Activated T-helper 17 cell treated with anti-CD3 and anti-CD28 coated beads, Interleukin-2, amount 50 U/mL, for 72 hours (primary cell): ENCODE measurements at regions not wholly inside any gene's neighbourhood (a gene's known extent, or its start where the extent isn't known, plus 50 kb on each side); places are given as distances from the start of the nearest gene placed in this dataset.
"Not testable (repeated sequence)": the region's sequence is repeated elsewhere in the genome, so short reads cannot be mapped to it uniquely, and the experiment has no call there.

ENCODE experiments used
- ATAC-seq: fragments of 150-1000 bp; cut with Tn5 transposase; replicated peaks from 2 replicates; pipeline ENCODE4 v1.10.0; 2021; ENCODE audit warnings: mild to moderate bottlenecking, moderate library complexity
- H3K27ac Mint-ChIP-seq: one replicate; pipeline ENCODE4 v1.8.0; 2022; ENCODE audit warnings: mixed read lengths
- H3K27me3 Mint-ChIP-seq: one replicate; pipeline ENCODE4 v1.8.0; 2022; ENCODE audit warnings: mixed read lengths
- H3K36me3 Mint-ChIP-seq: one replicate; pipeline ENCODE4 v1.8.0; 2022; ENCODE audit warnings: low read depth, mild to moderate bottlenecking, mixed read lengths
- H3K4me1 Mint-ChIP-seq: one replicate; pipeline ENCODE4 v1.8.0; 2022; ENCODE audit warnings: mixed read lengths
- H3K4me3 Mint-ChIP-seq: one replicate; pipeline ENCODE4 v1.8.0; 2022; ENCODE audit warnings: mild to moderate bottlenecking, mixed read lengths
- H3K9me3 Mint-ChIP-seq: one replicate; pipeline ENCODE4 v1.8.0; 2022; ENCODE audit warnings: mixed read lengths

DNA sequence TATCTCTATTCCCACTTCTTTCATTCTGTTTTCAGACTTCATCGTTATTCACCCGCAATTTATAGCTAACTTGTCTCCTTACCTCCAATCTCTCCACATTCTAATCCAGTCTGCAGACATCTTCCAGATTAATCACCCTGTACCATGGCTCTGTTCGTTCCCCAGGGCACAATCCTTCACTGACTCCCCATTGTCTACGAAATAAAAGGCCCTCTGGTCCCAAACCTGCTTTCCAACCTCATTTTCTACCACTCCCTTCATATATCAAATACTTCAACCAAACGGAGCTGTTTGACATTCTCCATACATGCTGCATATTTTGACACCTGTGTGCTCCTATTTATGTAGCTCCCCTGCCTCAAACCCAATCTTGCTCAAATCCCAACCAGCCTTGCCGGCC is 1720.6 kb upstream of the WWC1 start:
- Mint-ChIP-seq H3K36me3 (no peaks in the 10 kb centered on the region), H3K4me3 (no peak overlapping the region), H3K9me3 (peaks cover 16% of the 10 kb centered on the region), H3K27ac (no peak overlapping the region), H3K27me3 (no peaks in the 10 kb centered on the region), H3K4me1 (no peaks in the 10 kb centered on the region)
- ATAC-seq, result no peak

DNA sequence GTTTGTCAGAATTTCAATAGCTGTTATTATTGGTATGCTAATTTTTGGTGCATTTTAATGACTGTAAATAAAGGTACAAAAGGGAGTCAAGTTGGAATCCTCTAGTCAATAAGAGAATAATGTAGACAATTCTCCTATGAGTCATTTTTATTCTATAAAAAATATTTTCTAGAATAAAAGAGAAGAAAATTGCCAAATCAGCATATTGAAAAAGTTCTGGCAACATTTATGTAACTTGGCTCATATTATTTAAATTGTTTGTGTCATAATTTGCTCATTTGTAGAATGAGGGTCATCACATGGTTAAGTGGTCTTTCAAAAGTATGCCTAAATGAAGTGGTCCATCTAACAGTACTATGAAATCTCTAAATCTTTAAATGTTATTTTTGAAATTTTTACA is 1719.8 kb upstream of the WWC1 start:
- no peaks in the 10 kb centered on the region for H3K36me3 Mint-ChIP-seq
- ATAC-seq, result no peak
- peaks cover 16% of the 10 kb centered on the region for H3K9me3 Mint-ChIP-seq
- no peak overlapping the region for H3K27ac Mint-ChIP-seq
- H3K27me3 Mint-ChIP-seq, result no peaks in the 10 kb centered on the region
- no peaks in the 10 kb centered on the region for H3K4me1 Mint-ChIP-seq
- no peak overlapping the region for H3K4me3 Mint-ChIP-seq

DNA sequence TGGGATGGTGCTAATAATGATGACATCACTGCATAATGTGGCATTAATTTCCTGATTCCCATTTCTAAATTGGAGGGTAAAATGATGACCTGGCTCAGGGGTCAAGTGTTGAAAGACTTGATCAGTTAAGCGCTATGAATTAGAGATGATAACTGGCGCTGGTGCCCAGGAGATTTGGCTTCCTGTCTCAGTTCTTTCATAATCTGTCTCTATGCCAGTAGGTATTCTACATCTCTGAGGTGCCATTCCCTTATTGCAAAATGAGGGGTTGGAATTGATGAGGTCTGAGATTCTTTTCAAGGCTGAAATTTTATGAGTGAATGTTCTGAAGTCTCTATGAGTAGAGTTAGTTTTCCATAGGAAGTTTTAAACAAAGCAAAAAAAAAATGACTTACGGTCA is 1715.1 kb upstream of the WWC1 start:
- ATAC-seq, result no peak
- Mint-ChIP-seq H3K27ac (no peak overlapping the region), H3K4me1 (no peaks in the 10 kb centered on the region), H3K9me3 (peaks cover 12% of the 10 kb centered on the region), H3K27me3 (no peaks in the 10 kb centered on the region), H3K4me3 (no peak overlapping the region), H3K36me3 (no peaks in the 10 kb centered on the region)

DNA sequence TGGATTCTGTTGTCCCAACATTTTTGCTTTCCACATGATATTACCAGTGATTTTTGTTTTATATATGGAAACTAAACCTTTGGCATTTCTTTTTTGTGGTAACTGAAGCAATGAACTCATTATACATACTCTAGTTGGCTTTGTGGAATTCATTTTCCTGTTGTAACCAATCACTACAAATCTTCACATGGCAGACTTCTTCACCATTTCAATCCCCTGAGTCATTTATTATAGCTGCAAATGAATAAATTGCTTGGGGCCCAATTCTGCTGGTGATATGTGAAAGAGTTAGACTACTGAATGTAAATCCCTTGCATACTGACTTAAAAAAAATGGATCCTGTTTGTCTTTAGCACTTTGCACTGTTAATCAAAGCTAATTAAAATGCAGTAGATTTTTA is 1709.6 kb upstream of the WWC1 start:
- ATAC-seq, result no peak
- no peak overlapping the region for H3K4me3 Mint-ChIP-seq
- H3K27me3 Mint-ChIP-seq, result no peaks in the 10 kb centered on the region
- H3K9me3 Mint-ChIP-seq, result peaks cover 16% of the 10 kb centered on the region
- no peaks in the 10 kb centered on the region for H3K4me1 Mint-ChIP-seq
- no peaks in the 10 kb centered on the region for H3K36me3 Mint-ChIP-seq
- H3K27ac Mint-ChIP-seq, result no peak overlapping the region

DNA sequence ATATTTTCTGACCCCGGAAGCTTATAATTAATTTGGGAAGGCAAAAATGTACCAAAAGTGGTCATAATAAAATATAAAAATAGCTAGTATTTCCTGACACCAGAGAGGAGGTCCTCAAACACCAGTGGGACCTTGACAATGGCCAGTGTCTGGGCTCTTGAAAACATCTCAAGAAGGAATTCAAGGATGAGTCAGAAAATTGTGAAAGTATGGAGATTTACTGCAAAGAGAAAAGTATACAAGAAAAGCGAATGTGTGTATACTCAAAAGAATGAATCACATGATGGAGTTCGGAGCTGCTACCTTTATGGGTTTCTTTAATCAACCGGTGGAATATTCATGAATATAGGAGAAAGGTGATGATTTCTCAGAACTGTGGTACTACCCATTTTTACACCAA is 1709.0 kb upstream of the WWC1 start:
- Mint-ChIP-seq H3K9me3 (peaks cover 17% of the 10 kb centered on the region), H3K4me3 (no peak overlapping the region), H3K36me3 (no peaks in the 10 kb centered on the region), H3K4me1 (no peaks in the 10 kb centered on the region), H3K27me3 (no peaks in the 10 kb centered on the region), H3K27ac (no peak overlapping the region)
- no peak for ATAC-seq

DNA sequence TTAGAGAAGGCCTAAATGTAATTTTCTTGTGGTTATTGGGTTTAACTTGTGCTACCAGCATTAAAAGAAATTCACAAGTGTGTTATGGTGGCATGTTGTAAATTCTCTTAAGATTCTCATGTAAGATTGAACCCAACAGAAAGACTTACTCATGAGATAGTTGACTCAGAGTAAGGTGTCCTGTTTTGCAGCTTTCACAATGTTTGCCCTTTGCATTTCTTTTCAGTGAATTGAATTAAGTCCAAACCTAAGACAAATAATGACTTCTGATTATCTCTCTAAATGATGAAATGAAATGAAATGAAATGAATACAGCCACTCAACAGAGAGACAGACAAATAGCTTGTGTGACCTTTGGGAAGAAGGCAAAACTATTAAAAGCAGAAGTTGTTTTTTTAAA is 1696.9 kb upstream of the WWC1 start:
- no peak for ATAC-seq
- Mint-ChIP-seq H3K27ac (no peak overlapping the region), H3K4me3 (no peak overlapping the region), H3K27me3 (no peaks in the 10 kb centered on the region), H3K4me1 (no peaks in the 10 kb centered on the region), H3K36me3 (no peaks in the 10 kb centered on the region), H3K9me3 (peaks cover 11% of the 10 kb centered on the region)

DNA sequence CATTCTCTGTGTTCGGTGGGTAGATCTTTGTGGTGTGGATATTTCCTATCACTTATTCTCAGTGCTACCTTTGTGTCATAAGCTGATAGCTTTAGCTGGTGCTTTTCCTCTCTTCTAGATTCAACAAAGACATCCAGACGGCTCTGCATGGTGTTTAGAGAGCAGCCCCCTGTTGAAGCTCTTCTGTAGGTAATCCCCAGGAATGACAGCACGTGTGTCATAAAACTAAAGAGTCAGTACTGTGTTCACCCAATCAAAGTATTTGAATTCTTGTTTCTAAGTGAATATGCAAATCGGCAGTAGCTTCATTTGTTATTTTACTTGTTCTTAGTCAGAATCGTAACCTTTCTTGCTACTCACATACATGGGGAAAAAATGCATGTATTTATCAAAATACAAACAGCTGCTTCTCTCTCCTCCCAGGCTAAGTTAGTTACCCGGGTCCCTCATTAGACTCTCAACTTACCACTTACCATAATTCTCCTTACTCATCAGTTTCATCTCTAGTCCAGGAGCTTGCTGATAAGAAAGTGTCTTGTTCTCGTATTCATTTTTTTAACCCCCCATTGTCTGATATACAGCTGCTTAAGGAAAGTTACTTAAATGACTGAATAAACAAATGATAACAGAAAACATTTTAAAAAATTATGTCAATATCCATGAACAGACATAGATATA is 1696.0 kb upstream of the WWC1 start:
- Mint-ChIP-seq H3K27ac (no peak overlapping the region), H3K36me3 (no peaks in the 10 kb centered on the region), H3K4me1 (no peaks in the 10 kb centered on the region), H3K27me3 (no peaks in the 10 kb centered on the region), H3K4me3 (no peak overlapping the region), H3K9me3 (peaks cover 11% of the 10 kb centered on the region)
- no peak for ATAC-seq

DNA sequence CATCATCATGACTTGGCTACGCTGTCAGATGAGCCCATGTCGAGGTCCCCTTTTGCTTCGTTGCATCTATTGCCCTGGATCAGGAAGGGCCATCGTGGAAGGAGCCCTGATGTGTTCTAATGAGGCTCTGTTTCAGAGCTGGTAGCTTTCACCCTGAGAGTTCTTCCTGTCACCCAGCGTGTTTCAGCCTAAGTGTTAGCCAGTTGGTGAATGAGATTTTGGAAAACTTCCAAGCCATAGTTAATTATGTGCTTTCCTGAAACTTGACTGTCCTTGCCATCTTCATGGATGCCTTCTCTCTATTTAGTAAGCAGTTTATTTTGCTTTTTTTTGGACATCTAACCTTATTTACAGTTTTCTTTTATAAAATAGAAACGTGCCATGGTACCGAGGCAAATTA is 1695.4 kb upstream of the WWC1 start:
- H3K9me3 Mint-ChIP-seq, result peaks cover 11% of the 10 kb centered on the region
- no peak for ATAC-seq
- no peak overlapping the region for H3K27ac Mint-ChIP-seq
- no peak overlapping the region for H3K4me3 Mint-ChIP-seq
- no peaks in the 10 kb centered on the region for H3K27me3 Mint-ChIP-seq
- H3K4me1 Mint-ChIP-seq, result no peaks in the 10 kb centered on the region
- no peaks in the 10 kb centered on the region for H3K36me3 Mint-ChIP-seq

DNA sequence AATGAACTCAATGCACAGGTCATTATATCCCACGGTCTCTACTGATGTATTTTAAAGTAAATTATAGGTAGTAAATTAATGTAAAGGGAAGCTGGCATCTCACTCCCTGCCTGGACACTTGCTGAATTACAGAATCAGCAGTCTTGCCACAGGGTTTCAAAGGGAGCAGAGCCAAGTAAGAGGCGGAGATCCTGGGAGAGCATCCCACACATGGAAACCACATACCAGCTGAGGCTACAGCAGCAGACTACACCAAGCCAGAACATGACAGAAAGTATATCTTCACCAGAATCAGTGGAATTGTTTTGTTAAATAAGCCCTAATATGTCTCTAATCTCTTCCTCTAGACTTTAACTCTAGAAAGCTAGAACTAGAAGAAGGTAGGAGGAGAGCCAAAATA is 1689.2 kb upstream of the WWC1 start:
- ATAC-seq, result no peak
- Mint-ChIP-seq H3K9me3 (peaks cover 30% of the 10 kb centered on the region), H3K36me3 (no peaks in the 10 kb centered on the region)

DNA sequence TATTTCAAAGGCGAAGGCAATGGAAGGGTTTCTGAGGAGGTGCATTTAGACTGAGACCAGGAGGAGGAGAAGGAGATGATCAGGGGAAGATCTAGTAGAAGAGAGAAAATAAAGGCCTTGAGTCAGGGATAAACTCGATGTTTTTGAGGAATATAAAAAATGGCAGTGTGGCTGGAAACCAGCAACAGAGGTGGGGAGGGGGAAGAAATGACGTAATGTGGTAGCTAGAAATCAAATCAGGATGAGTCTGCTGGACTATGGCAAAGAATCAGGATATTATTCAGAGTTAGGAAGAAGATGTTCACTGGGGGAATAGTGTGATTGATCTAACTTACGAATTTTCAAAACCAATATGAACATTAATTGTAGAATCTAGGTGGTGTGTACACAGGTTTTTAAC is 1673.9 kb upstream of the WWC1 start:
- Mint-ChIP-seq H3K4me1 (no peaks in the 10 kb centered on the region), H3K9me3 (peaks cover 35% of the 10 kb centered on the region), H3K27ac (no peak overlapping the region), H3K36me3 (no peaks in the 10 kb centered on the region), H3K27me3 (no peaks in the 10 kb centered on the region), H3K4me3 (no peak overlapping the region)
- ATAC-seq, result no peak

More for the DNA sequence above, 1689.2 kb upstream of the WWC1 start:
- no peak overlapping the region for H3K27ac Mint-ChIP-seq
- H3K27me3 Mint-ChIP-seq, result no peaks in the 10 kb centered on the region
- H3K4me1 Mint-ChIP-seq, result no peaks in the 10 kb centered on the region
- H3K4me3 Mint-ChIP-seq, result no peak overlapping the region

DNA sequence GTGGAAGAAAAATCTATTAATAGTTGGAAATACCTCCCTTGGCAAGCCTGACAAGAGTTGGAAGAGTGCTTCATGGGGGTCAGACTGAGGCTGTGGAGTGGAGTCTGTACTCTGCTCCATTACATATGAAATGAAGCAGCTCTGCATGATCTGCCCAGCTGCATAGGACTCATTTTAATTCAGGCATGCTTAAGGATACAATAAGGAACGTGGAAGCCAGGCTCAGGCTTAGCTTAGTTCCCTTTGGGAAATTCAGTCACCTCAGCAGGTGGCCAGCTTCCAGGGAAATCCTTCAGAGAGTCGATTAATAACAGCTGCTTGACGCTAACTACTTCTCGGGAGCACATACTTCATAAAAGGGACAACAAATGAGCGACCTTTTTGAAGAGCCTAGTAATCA is 1672.9 kb upstream of the WWC1 start:
- no peak overlapping the region for H3K4me3 Mint-ChIP-seq
- H3K9me3 Mint-ChIP-seq, result peaks cover 29% of the 10 kb centered on the region
- no peaks in the 10 kb centered on the region for H3K36me3 Mint-ChIP-seq
- H3K4me1 Mint-ChIP-seq, result no peaks in the 10 kb centered on the region
- no peaks in the 10 kb centered on the region for H3K27me3 Mint-ChIP-seq
- H3K27ac Mint-ChIP-seq, result no peak overlapping the region
- ATAC-seq, result no peak

DNA sequence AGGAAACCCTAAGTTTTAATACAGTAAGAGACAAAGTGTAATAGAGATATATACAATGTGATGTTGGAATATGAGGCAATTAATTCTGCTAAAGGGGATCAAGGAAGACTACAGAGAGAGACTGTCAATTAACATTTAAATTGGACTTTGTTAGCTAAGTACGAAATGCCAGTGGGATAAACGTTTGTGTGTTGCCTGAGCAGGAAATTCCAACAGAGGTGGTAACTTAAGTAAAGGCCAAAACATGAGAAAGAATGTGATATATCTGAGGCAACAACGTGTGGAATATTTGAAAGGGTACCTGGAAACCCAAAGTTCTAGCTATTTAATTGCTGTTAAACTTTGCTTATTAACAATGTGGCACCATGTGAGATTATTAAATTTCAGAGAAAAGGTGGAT is 1666.9 kb upstream of the WWC1 start:
- no peaks in the 10 kb centered on the region for H3K4me1 Mint-ChIP-seq
- H3K36me3 Mint-ChIP-seq, result no peaks in the 10 kb centered on the region
- no peak overlapping the region for H3K4me3 Mint-ChIP-seq
- no peak overlapping the region for H3K27ac Mint-ChIP-seq
- no peak for ATAC-seq
- H3K9me3 Mint-ChIP-seq, result peaks cover 11% of the 10 kb centered on the region
- H3K27me3 Mint-ChIP-seq, result no peaks in the 10 kb centered on the region

DNA sequence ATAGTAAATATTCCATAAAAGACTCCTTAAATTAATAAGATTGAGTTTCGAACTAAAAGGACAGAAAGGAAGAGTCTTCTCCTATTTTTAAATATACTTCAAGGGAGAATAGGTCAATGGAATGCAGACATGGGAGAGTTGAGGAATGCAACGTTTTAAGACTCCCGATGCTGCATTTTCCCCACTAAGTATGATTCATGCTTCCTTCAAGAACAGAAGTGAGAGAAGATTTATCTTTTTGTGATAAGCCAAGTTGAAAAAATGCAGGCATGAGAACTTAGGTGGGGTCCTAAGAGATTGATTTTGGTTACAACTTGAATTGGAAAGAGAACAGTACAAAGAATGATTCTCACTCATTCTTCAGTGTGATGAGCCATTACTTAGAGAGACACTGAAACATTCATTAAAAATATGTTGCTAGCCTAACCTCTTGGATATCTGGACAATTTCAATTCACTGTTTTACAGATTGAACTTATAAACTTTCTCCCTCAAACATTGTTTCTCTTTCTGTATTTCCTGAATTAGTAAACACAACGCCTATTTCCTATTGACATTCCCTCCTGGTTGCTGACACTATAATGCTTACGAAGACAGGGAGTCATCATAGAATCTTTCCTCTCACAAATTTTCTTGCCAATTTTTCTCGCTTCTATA is 1666.1 kb upstream of the WWC1 start:
- no peak for ATAC-seq
- no peaks in the 10 kb centered on the region for H3K27me3 Mint-ChIP-seq
- no peak overlapping the region for H3K27ac Mint-ChIP-seq
- H3K4me3 Mint-ChIP-seq, result no peak overlapping the region
- no peaks in the 10 kb centered on the region for H3K4me1 Mint-ChIP-seq
- H3K36me3 Mint-ChIP-seq, result no peaks in the 10 kb centered on the region
- H3K9me3 Mint-ChIP-seq, result peaks cover 9% of the 10 kb centered on the region

DNA sequence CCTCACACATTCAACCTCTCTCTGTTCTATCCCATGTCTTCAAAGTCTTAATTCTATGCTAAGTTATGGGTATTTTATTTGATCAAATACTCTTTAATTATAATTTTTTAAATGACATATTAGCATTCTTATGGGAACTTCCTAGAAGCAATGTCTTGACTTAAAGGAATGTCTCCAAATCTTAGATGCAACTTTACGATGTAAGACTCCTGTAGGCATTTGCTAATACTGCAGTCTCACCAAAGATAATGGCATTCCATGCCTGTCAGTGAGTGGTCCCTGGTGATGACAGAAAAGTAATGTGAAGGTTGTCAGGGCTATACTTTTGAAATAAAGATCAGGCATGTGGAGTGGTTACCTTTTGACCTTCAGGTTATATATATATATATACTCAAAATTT is 1654.2 kb upstream of the WWC1 start:
- peaks cover 9% of the 10 kb centered on the region for H3K9me3 Mint-ChIP-seq
- no peak overlapping the region for H3K27ac Mint-ChIP-seq
- no peak overlapping the region for H3K4me3 Mint-ChIP-seq
- no peaks in the 10 kb centered on the region for H3K27me3 Mint-ChIP-seq
- no peaks in the 10 kb centered on the region for H3K36me3 Mint-ChIP-seq
- H3K4me1 Mint-ChIP-seq, result no peaks in the 10 kb centered on the region
- ATAC-seq, result no peak

DNA sequence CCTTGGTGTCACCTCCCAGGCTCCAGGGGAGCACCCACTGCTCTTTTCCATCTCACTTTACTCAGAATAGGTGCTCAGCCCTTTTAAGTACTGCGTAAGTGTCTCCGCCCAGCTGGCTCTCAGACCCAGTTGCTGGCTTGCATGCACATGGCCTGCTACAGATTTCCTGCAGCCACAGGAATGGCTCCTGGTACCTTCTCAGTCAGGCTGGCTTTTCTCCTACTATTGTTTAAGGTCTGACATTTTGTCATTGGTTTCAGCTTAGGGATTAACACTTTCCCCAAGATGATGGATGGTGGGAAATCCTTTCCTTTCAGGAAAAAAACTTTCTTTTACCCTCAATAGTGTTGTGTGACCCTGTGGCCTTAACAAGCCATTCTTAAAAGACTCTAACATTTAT is 1652.3 kb upstream of the WWC1 start:
- Mint-ChIP-seq H3K4me3 (no peak overlapping the region), H3K36me3 (no peaks in the 10 kb centered on the region), H3K9me3 (peaks cover 13% of the 10 kb centered on the region), H3K27me3 (no peaks in the 10 kb centered on the region), H3K4me1 (no peaks in the 10 kb centered on the region), H3K27ac (no peak overlapping the region)
- ATAC-seq, result no peak

DNA sequence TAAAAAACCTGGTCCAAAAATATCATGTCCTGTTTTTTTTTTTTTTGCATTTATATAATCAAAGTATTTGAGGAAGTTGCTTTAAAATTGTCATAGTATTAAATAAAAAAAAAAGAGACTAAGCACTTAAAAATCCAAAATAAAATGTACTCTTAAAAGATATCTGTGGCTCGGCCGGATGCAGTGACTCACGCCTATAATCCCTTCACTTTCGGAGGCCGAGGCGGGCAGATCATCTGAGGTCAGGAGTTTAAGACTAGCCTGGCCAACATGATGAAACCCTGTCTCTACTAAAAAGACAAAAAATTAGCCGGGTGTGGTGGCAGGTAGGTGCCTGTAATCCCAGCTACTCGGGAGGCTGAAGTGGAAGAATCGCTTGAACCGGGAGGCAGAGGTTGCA is 1651.3 kb upstream of the WWC1 start:
- peaks cover 20% of the 10 kb centered on the region for H3K9me3 Mint-ChIP-seq
- not testable (repeated sequence) for H3K27ac Mint-ChIP-seq, H3K36me3 Mint-ChIP-seq, H3K27me3 Mint-ChIP-seq, H3K4me1 Mint-ChIP-seq, H3K4me3 Mint-ChIP-seq, ATAC-seq
